Body of pancreas (tissue), 4 donors: ENCODE measurements at regions not wholly inside any gene's neighbourhood (a gene's known extent, or its start where the extent isn't known, plus 50 kb on each side); places are given as distances from the start of the nearest gene placed in this dataset.

Experiments
- ATAC-seq: fragments of 150-250 bp; one replicate; pipeline ENCODE4 v1.9.1; 2016
- DNase-seq, 4 donors: peaks; one replicate each; pipeline ENCODE4 v3.0.0-alpha.2; 2019
- H3K27ac ChIP-seq, 4 donors: fragments of 200-600 bp; sonication (generic); 1 replicate in 3 of 4; 2 replicates in 1 of 4; pipeline versions ENCODE4 v1.5.1 to v1.6.1; 2016 to 2019; ENCODE audit warnings: mild to moderate bottlenecking in 1 of 4, mixed read lengths in 1 of 4, moderate library complexity in 1 of 4
- H3K27me3 ChIP-seq, 2 donors: fragments of 200-600 bp; sonication (generic); one replicate each; pipeline ENCODE4 v1.6.0; 2016; ENCODE audit warnings: mild to moderate bottlenecking in 1 of 2
- H3K36me3 ChIP-seq, 2 donors: fragments of 200-600 bp; sonication (generic); replicated peaks in 1 of 2; 2 replicates each; pipeline ENCODE4 v1.5.1; 2016; ENCODE audit warnings: low read depth in 2 of 2; ENCODE audit not compliant: insufficient read depth in 1 of 2
- H3K4me1 ChIP-seq: fragments of 200-600 bp; sonication (generic); one replicate; pipeline ENCODE4 v1.6.0; 2016
- H3K4me3 ChIP-seq, 2 donors: fragments of 200-600 bp; sonication (generic); 1 replicate in 1 of 2; 2 replicates in 1 of 2; pipeline ENCODE4 v1.5.1; 2016 to 2019
- H3K9me3 ChIP-seq, 3 donors: fragments of 200-600 bp; sonication (generic); 1 replicate in 2 of 3; 2 replicates in 1 of 3; pipeline ENCODE4 v1.5.1; 2016
- POLR2A ChIP-seq, 3 donors: fragments of 450-650 bp; IDR thresholded peaks; one replicate each; pipeline ENCODE4 v1.6.1; 2016; ENCODE audit warnings: antibody characterized with exemption in 3 of 3, mild to moderate bottlenecking in 2 of 3
- WGBS, 2 donors: methylation state at CpG; one replicate each; pipeline ENCODE4 v1.1.5; 2017; 5-methylcytosine and 5-hydroxymethylcytosine counted together
- intact Hi-C: fragments of 100-400 bp; cut with DNase I; formaldehyde crosslinking; loops from one replicate; pipeline ENCODE4 v1.15.1; 2023
- TF ChIP-seq, protein P1 (sequence below), 7 experiments: fragments of 450-650 bp in 4 of 7; fragments of 200-600 bp in 3 of 7; sonication (generic) in 3 of 7; IDR thresholded peaks; one replicate each; pipeline ENCODE4 v1.5.1; 2016 to 2019; ENCODE audit warnings: antibody characterized with exemption in 7 of 7

DNA sequence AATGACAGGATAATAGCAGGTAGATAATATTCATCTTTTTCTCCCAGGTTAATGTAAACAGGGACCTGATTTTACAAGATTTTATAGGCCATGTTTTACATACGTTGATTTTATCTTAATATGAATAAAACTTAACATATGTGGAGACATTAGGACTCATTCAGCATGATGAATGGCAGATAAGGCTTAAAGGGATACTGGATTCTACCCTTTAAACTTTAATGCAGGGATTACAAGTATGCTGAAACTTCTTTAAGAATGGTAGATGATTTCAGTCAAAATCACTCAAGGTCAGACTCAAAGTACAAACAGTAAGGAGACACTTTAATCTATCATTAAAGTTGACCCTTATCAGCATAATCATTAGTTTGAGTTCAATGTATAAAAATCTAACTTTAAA, 274.5 kb upstream of the IZUMO3 start:
- intact Hi-C loops = no loop called here
- no peaks in the 10 kb centered on the region for H3K27me3 ChIP-seq
- no peaks in the 10 kb centered on the region for H3K9me3 ChIP-seq
- TF ChIP-seq, protein P1, sequence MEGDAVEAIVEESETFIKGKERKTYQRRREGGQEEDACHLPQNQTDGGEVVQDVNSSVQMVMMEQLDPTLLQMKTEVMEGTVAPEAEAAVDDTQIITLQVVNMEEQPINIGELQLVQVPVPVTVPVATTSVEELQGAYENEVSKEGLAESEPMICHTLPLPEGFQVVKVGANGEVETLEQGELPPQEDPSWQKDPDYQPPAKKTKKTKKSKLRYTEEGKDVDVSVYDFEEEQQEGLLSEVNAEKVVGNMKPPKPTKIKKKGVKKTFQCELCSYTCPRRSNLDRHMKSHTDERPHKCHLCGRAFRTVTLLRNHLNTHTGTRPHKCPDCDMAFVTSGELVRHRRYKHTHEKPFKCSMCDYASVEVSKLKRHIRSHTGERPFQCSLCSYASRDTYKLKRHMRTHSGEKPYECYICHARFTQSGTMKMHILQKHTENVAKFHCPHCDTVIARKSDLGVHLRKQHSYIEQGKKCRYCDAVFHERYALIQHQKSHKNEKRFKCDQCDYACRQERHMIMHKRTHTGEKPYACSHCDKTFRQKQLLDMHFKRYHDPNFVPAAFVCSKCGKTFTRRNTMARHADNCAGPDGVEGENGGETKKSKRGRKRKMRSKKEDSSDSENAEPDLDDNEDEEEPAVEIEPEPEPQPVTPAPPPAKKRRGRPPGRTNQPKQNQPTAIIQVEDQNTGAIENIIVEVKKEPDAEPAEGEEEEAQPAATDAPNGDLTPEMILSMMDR (IDR thresholded peaks at IDR 0.05) = no peak
- TF ChIP-seq POLR2A (IDR thresholded peaks at IDR 0.05) = no peak
- WGBS, 2 donors = 18 to 20% methylated on average over 1 of the region's 1 CpG
- H3K4me1 ChIP-seq = no peaks in the 10 kb centered on the region
- H3K27ac ChIP-seq = no peak overlapping the region
- DNase-seq = no peak
- no peak overlapping the region for H3K4me3 ChIP-seq
- H3K36me3 ChIP-seq = no peaks in the 10 kb centered on the region
- ATAC-seq = no peak

DNA sequence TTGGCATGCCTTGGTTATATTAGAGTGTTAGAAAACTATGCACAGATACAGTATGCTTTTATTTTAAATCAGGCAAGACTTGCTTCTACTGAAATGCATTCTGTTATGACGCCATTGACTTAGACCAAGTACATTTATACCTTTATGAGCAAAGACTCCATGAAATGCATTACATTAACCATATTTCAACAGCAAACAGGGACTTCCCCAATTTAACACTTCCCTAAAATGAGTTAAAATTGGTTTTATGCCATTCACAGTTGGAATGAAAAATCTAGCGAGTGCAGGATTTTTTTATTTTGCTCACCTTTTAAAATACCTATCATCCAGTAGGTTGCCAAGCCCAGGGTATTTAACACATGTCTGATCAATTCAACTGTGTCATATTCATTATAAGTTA, 272.1 kb upstream of the IZUMO3 start:
- ATAC-seq (no peak), DNase-seq (no peak)
- no peaks in the 10 kb centered on the region for H3K36me3 ChIP-seq
- no peak overlapping the region for H3K4me3 ChIP-seq
- TF ChIP-seq, protein P1 (IDR thresholded peaks at IDR 0.05) = no peak
- TF ChIP-seq POLR2A (IDR thresholded peaks at IDR 0.05) = no peak
- no peaks in the 10 kb centered on the region for H3K4me1 ChIP-seq
- intact Hi-C loops = no loop called here
- no peak overlapping the region for H3K27ac ChIP-seq
- no peaks in the 10 kb centered on the region for H3K27me3 ChIP-seq
- H3K9me3 ChIP-seq = no peaks in the 10 kb centered on the region
- WGBS, 2 donors = 54 to 56% methylated on average over 2 of the region's 2 CpGs

DNA sequence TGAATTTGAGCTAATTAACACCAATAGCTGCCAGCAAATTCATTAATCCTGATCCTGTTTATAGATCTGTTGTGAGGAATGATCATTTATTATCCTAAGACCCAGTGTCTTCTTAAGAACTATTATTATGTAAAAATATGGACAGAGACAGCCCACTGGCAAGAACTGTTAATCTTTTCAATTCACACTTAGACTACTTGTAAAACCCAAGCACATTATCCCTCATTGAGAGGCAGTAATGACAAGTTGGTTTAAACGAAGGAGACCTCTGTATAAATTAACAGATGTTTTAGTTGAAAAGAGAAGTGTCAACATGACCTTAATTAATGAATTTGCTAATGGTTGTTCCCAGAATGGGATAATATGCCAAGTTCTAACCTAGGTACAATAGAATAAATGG, 270.3 kb upstream of the IZUMO3 start:
- no peaks in the 10 kb centered on the region for H3K4me1 ChIP-seq
- H3K27me3 ChIP-seq = no peaks in the 10 kb centered on the region
- intact Hi-C loops = no loop called here
- TF ChIP-seq, protein P1 (IDR thresholded peaks at IDR 0.05) = no peak
- no peak for TF ChIP-seq POLR2A (IDR thresholded peaks at IDR 0.05)
- no peak overlapping the region for H3K27ac ChIP-seq
- no peaks in the 10 kb centered on the region for H3K36me3 ChIP-seq
- ATAC-seq (no peak), DNase-seq (no peak)
- 0 to 11% methylated on average over 1 of the region's 1 CpG for WGBS, 2 donors
- H3K4me3 ChIP-seq = no peak overlapping the region
- no peaks in the 10 kb centered on the region for H3K9me3 ChIP-seq

DNA sequence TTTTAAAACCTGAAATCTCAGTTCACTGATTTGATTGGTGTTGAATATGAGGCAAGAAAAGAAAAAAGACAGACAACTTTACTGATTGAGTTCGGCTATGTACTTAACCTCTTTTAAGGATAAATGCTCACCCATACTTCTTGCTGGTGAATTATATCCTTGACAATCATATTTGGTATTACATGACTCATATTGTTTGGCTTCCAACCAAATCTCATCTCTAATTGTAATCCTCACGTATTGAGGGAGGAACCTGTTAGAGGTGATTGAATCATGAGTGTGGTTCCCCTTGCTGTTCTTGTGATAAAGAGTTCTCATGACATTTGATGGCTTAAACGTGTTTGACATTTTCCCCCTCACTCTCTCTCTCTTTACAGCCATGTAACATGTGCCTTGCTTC, 255.6 kb upstream of the IZUMO3 start:
- WGBS, 2 donors = 34 to 41% methylated on average over 3 of the region's 3 CpGs
- no peak overlapping the region for H3K27ac ChIP-seq
- no peaks in the 10 kb centered on the region for H3K36me3 ChIP-seq
- DNase-seq (no peak), ATAC-seq (no peak)
- no peaks in the 10 kb centered on the region for H3K27me3 ChIP-seq
- no peak overlapping the region for H3K4me3 ChIP-seq
- H3K4me1 ChIP-seq = no peaks in the 10 kb centered on the region
- H3K9me3 ChIP-seq = no peaks in the 10 kb centered on the region
- TF ChIP-seq POLR2A (IDR thresholded peaks at IDR 0.05) = no peak
- TF ChIP-seq, protein P1 (IDR thresholded peaks at IDR 0.05) = no peak
- intact Hi-C loops = no loop called here

DNA sequence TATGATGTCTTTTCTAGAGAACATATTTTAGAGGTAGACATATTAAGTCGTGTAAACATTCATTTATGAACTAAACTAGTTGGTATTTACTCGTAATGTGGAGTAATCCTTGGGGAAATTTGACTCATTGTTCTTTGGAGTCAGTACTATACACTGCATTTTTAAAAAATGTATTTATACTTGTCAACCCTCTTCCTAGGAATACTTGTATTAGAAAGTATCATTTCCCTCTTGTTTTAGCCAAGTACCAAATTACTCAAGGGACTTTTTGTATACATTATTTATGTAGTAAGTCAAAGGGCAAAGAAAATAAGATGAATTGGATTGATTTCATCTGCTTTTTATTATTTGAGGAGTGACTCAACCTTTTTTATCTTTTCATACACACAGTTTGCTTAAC, 248.1 kb upstream of the IZUMO3 start:
- 26 to 30% methylated on average over 2 of the region's 2 CpGs for WGBS, 2 donors
- H3K4me1 ChIP-seq = no peaks in the 10 kb centered on the region
- ATAC-seq (no peak), DNase-seq (no peak)
- intact Hi-C loops = no loop called here
- TF ChIP-seq POLR2A (IDR thresholded peaks at IDR 0.05) = no peak
- TF ChIP-seq, protein P1 (IDR thresholded peaks at IDR 0.05) = no peak
- no peaks in the 10 kb centered on the region for H3K9me3 ChIP-seq
- H3K4me3 ChIP-seq = no peak overlapping the region
- no peaks in the 10 kb centered on the region for H3K36me3 ChIP-seq
- no peaks in the 10 kb centered on the region for H3K27me3 ChIP-seq
- no peak overlapping the region for H3K27ac ChIP-seq
